ENCODE measurements at regions not wholly inside any gene's neighbourhood (a gene's known extent, or its start where the extent isn't known, plus 50 kb on each side); places are given as distances from the start of the nearest gene placed in this dataset.
"Not testable (repeated sequence)": the region's sequence is repeated elsewhere in the genome, so short reads cannot be mapped to it uniquely, and the experiment has no call there.

GRCh38 chr2:122758967-122759366 is 1003.5 kb downstream of the TSN start:
- no peak for DNase-seq

GRCh38 chr2:122764014-122764413 is 1008.6 kb downstream of the TSN start:
- DNase-seq = no peak

- no peak for DNase-seq
These were observed 1024.8 kb downstream of the TSN start for GRCh38 chr2:122780251-122780650.

- DNase-seq = no peak
These were observed 1038.6 kb downstream of the TSN start for GRCh38 chr2:122794100-122794499.

GRCh38 chr2:122795763-122796162 is 1040.3 kb downstream of the TSN start:
- DNase-seq = no peak

- no peak for DNase-seq
These were observed 1043.9 kb downstream of the TSN start for GRCh38 chr2:122799391-122799790.

GRCh38 chr2:122800781-122801180 is 1045.3 kb downstream of the TSN start:
- no peak for DNase-seq

- no peak for DNase-seq
These were observed 1049.0 kb downstream of the TSN start for GRCh38 chr2:122804494-122804893.

GRCh38 chr2:122805346-122805745 is 1049.9 kb downstream of the TSN start:
- DNase-seq = no peak

GRCh38 chr2:122808286-122808969 is 1053.0 kb downstream of the TSN start:
- no peak for DNase-seq

GRCh38 chr2:122812214-122812613 is 1056.8 kb downstream of the TSN start:
- DNase-seq = not testable (repeated sequence)

GRCh38 chr2:122815120-122815519 is 1059.7 kb downstream of the TSN start:
- DNase-seq = no peak

GRCh38 chr2:122816803-122817202 is 1061.4 kb downstream of the TSN start:
- no peak for DNase-seq

GRCh38 chr2:122822319-122822718 is 1066.9 kb downstream of the TSN start:
- no peak for DNase-seq

GRCh38 chr2:122830157-122830556 is 1074.7 kb downstream of the TSN start:
- no peak for DNase-seq

- no peak for DNase-seq
These were observed 1076.2 kb downstream of the TSN start for GRCh38 chr2:122831649-122832048.

GRCh38 chr2:122843503-122843902 is 1088.1 kb downstream of the TSN start:
- no peak for DNase-seq

- no peak for DNase-seq
These were observed 1095.7 kb downstream of the TSN start for GRCh38 chr2:122851161-122851560.

- DNase-seq = no peak
These were observed 1096.6 kb downstream of the TSN start for GRCh38 chr2:122851972-122852531.

GRCh38 chr2:122856696-122857095 is 1101.2 kb downstream of the TSN start:
- DNase-seq = no peak

GRCh38 chr2:122858075-122858702 is 1102.7 kb downstream of the TSN start:
- no peak for DNase-seq

GRCh38 chr2:122858813-122859212 is 1103.4 kb downstream of the TSN start:
- DNase-seq = no peak

GRCh38 chr2:122859260-122859659 is 1103.8 kb downstream of the TSN start:
- no peak for DNase-seq
